ENCODE measurements at regions not wholly inside any gene's neighbourhood (a gene's known extent, or its start where the extent isn't known, plus 50 kb on each side); places are given as distances from the start of the nearest gene placed in this dataset.

DNA sequence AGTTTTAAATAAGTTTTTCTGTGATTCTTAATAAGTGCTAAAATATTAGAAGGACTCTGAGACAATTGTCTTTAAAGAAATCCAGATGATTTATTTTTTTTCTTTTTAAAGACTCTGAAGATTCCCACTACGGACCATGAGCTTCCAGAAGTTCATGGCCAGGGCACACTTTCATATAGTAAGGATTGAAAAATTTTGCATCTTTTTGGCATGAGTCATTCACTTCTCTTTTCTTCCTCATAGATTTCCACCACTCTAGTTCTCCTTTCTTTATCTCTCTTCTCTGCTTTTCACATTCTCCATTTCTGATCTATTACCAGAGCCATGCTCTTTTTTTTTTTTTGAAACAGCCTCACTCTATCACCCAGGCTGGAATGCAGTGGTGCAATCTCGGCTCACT lies 385.8 kb downstream of the FLRT2 start:
- no peak for ATAC-seq
- no peak for DNase-seq
- TF ChIP-seq, protein P1, sequence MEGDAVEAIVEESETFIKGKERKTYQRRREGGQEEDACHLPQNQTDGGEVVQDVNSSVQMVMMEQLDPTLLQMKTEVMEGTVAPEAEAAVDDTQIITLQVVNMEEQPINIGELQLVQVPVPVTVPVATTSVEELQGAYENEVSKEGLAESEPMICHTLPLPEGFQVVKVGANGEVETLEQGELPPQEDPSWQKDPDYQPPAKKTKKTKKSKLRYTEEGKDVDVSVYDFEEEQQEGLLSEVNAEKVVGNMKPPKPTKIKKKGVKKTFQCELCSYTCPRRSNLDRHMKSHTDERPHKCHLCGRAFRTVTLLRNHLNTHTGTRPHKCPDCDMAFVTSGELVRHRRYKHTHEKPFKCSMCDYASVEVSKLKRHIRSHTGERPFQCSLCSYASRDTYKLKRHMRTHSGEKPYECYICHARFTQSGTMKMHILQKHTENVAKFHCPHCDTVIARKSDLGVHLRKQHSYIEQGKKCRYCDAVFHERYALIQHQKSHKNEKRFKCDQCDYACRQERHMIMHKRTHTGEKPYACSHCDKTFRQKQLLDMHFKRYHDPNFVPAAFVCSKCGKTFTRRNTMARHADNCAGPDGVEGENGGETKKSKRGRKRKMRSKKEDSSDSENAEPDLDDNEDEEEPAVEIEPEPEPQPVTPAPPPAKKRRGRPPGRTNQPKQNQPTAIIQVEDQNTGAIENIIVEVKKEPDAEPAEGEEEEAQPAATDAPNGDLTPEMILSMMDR (IDR thresholded peaks at IDR 0.05) = no peak

DNA sequence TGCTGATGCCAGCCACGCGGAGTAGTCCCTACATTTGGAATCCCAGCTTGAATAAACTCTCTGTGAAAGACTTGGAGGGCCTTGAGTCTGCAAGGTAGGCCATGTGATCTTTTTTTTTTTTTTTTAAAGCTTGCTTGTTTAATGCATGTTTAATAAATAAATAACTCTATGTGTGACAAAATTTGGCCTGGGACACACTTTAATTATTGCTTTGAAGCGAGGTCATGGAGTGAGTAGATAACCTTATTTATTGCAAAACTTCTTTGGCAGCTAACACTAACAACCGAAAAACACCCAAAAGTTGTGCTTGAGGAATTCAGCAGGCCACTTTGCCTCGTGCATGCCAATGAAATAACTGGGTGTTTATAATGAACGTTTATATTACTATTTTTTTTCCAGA lies 382.2 kb downstream of the FLRT2 start:
- H3K4me3 ChIP-seq = no peak overlapping the region
- 67 to 69% methylated on average over 6 of the region's 6 CpGs for WGBS, 2 donors
- H3K4me1 ChIP-seq = peaks cover 3% of the 10 kb centered on the region
- ATAC-seq (no peak), DNase-seq (no peak)
- H3K36me3 ChIP-seq (replicated peaks in 1 of 2; ENCODE audit: insufficient read depth in 1 of 2, low read depth in 2 of 2) = no peaks in the 10 kb centered on the region
- no peaks in the 10 kb centered on the region for H3K27me3 ChIP-seq
- no peak for TF ChIP-seq POLR2A (IDR thresholded peaks at IDR 0.05)
- TF ChIP-seq, protein P1 (IDR thresholded peaks at IDR 0.05) = no peak
- H3K9me3 ChIP-seq = no peaks in the 10 kb centered on the region
- intact Hi-C loops (cut with DNase I) = no loop called here
- no peak overlapping the region for H3K27ac ChIP-seq

More for the DNA sequence above, 385.8 kb downstream of the FLRT2 start:
- Histone ChIP-seq H3K27ac (no peak overlapping the region), H3K4me3 (no peak overlapping the region), H3K9me3 (no peaks in the 10 kb centered on the region), H3K4me1 (no peaks in the 10 kb centered on the region), H3K27me3 (no peaks in the 10 kb centered on the region), H3K36me3 (replicated peaks in 1 of 2; ENCODE audit: insufficient read depth in 1 of 2, low read depth in 2 of 2) (no peaks in the 10 kb centered on the region)
- intact Hi-C loops (cut with DNase I) = no loop called here
- WGBS, 2 donors = 77 to 86% methylated on average over 2 of the region's 2 CpGs

DNA sequence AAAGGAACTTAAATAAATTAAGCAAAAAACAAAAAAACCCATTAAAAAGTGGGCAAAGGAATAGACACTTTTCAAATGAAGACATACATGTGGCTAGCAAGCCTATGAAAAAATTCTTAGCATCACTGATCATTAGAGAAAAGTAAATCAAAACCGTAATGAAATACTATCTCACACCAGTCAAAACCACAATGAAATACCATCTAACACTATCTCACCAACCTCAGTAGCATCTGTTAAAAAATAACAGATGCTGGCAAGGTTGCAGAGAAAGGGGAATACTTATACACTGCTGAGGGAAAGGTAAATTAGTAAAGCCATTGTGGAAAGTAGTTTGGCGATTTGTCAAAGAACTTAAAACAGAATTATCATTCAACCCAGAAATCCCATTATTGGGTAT lies 381.1 kb downstream of the FLRT2 start:
- TF ChIP-seq, protein P1 (IDR thresholded peaks at IDR 0.05) = no peak
- TF ChIP-seq POLR2A (IDR thresholded peaks at IDR 0.05) = no peak
- DNase-seq (no peak), ATAC-seq (no peak)
- Histone ChIP-seq H3K9me3 (no peaks in the 10 kb centered on the region), H3K36me3 (replicated peaks in 1 of 2; ENCODE audit: insufficient read depth in 1 of 2, low read depth in 2 of 2) (no peaks in the 10 kb centered on the region), H3K27me3 (no peaks in the 10 kb centered on the region), H3K4me1 (peaks cover 3% of the 10 kb centered on the region), H3K4me3 (no peak overlapping the region), H3K27ac (no peak overlapping the region)
- WGBS, 2 donors = 75 to 80% methylated on average over 2 of the region's 2 CpGs
- intact Hi-C loops (cut with DNase I) = no loop called here

DNA sequence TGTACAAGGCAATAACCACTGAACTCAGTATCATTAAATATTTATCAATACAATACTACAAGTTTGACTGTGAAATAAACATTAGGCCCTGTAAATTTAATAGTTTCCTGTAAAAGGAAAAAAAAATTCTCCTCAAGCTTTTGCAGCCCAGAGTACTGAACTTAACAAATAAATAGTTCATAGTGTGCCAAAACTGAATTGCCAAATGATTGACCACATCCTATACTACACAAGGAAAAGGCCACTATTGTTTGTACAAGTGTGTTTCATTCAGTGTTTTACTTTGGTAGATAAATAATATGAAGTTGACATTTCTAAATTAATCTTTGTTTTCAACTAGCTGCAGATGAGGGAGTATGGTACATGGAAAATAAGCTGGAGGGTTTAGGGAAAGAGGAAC lies 379.6 kb downstream of the FLRT2 start:
- intact Hi-C loops (cut with DNase I) = no loop called here
- DNase-seq = no peak
- H3K4me3 ChIP-seq = no peak overlapping the region
- peaks cover 3% of the 10 kb centered on the region for H3K4me1 ChIP-seq
- H3K36me3 ChIP-seq (replicated peaks in 1 of 2; ENCODE audit: insufficient read depth in 1 of 2, low read depth in 2 of 2) = no peaks in the 10 kb centered on the region
- no peaks in the 10 kb centered on the region for H3K27me3 ChIP-seq
- ATAC-seq = no peak
- H3K27ac ChIP-seq = no peak overlapping the region
- H3K9me3 ChIP-seq = no peaks in the 10 kb centered on the region
- no peak for TF ChIP-seq POLR2A (IDR thresholded peaks at IDR 0.05)
- TF ChIP-seq, protein P1 (IDR thresholded peaks at IDR 0.05) = no peak

DNA sequence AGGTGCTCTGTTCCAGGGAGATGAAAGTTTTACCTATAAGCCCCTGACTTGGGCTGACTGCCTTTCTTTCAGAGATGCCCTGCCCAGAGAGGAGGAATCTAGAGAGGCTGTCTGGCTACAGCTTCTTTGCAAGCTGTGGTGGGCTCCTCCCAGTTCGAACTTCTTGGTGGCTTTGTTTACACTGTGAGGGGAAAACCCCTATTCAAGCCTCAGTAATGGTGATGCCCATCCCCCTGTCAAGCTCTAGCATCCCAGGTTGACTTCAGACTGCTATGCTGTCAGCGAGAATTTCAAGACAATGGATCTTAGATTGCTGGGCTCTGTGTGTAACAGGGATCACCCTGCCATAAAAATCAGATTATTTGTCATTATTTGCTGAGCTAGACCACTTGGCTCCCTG lies 377.6 kb downstream of the FLRT2 start:
- Histone ChIP-seq H3K4me1 (peaks cover 3% of the 10 kb centered on the region), H3K4me3 (no peak overlapping the region), H3K27me3 (no peaks in the 10 kb centered on the region), H3K27ac (no peak overlapping the region), H3K36me3 (replicated peaks in 1 of 2; ENCODE audit: insufficient read depth in 1 of 2, low read depth in 2 of 2) (no peaks in the 10 kb centered on the region), H3K9me3 (no peaks in the 10 kb centered on the region)
- no peak for TF ChIP-seq POLR2A (IDR thresholded peaks at IDR 0.05)
- TF ChIP-seq, protein P1 (IDR thresholded peaks at IDR 0.05) = no peak
- intact Hi-C loops (cut with DNase I) = no loop called here
- no peak for ATAC-seq
- no peak for DNase-seq
- WGBS, 2 donors = 42 to 55% methylated on average over 2 of the region's 2 CpGs

All from body of pancreas (tissue), 4 donors.